ENCODE measurements at regions not wholly inside any gene's neighbourhood (a gene's known extent, or its start where the extent isn't known, plus 50 kb on each side); places are given as distances from the start of the nearest gene placed in this dataset.

GRCh38 chrX:146881521-146881920 lies 67.0 kb upstream of the CXorf51A start:
- TF ChIP-seq, protein P1, sequence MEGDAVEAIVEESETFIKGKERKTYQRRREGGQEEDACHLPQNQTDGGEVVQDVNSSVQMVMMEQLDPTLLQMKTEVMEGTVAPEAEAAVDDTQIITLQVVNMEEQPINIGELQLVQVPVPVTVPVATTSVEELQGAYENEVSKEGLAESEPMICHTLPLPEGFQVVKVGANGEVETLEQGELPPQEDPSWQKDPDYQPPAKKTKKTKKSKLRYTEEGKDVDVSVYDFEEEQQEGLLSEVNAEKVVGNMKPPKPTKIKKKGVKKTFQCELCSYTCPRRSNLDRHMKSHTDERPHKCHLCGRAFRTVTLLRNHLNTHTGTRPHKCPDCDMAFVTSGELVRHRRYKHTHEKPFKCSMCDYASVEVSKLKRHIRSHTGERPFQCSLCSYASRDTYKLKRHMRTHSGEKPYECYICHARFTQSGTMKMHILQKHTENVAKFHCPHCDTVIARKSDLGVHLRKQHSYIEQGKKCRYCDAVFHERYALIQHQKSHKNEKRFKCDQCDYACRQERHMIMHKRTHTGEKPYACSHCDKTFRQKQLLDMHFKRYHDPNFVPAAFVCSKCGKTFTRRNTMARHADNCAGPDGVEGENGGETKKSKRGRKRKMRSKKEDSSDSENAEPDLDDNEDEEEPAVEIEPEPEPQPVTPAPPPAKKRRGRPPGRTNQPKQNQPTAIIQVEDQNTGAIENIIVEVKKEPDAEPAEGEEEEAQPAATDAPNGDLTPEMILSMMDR (conservative IDR thresholded peaks at IDR 0.05; ENCODE audit: low read length) = no peak
- no peak for TF ChIP-seq EZH2phosphoT487 (IDR thresholded peaks at IDR 0.05; ENCODE audit: borderline replicate concordance, low read depth, low read length)
